GM18867 (cell line): ENCODE measurements at regions not wholly inside any gene's neighbourhood (a gene's known extent, or its start where the extent isn't known, plus 50 kb on each side); places are given as distances from the start of the nearest gene placed in this dataset.
"Not testable (repeated sequence)": the region's sequence is repeated elsewhere in the genome, so short reads cannot be mapped to it uniquely, and the experiment has no call there.

Experiments
- ATAC-seq: cut with Tn5 transposase; IDR thresholded peaks from one replicate; pipeline ENCODE4 v1.9.1; 2021; ENCODE audit warnings: mild to moderate bottlenecking, moderate library complexity; ENCODE audit not compliant: unreplicated experiment

DNA sequence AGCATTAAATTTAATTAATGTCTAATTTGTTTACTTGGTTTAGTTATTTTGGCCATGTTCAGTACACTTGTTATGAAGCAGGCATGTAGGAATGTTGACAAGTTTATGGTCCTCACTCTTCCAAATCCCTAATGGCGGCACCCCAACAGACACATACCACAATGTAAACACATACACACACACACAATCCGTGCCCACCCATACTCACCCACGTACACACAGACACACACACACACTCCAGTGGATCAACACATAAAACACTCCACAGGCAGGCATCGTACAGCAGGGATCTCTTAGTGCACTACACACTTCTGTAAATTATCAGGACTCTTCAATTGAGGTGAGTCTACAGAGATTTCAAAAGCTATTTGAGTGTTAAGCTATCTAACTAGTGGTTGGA lies 767.5 kb downstream of the FOXD4L6 start:
- ATAC-seq: not testable (repeated sequence)

DNA sequence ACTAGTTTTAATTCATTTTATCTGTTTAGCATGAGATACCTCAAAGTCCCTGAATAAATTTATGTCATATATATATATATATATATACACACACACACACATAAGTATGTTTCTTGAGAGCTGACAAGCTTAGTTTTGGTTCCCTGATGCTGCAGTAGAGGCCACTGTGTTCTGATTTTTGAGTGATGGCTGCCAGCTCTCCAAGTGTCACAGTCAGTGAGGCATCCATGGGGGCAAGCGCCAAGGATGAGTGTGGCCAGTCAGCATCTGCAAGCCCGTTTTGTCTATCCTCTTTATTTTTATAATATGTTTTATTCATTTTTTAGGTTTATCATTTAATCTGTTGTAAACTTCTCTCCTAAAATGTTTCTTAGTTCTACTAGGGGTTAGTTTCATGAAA lies 797.5 kb downstream of the FOXD4L6 start:
- not testable (repeated sequence) for ATAC-seq

DNA sequence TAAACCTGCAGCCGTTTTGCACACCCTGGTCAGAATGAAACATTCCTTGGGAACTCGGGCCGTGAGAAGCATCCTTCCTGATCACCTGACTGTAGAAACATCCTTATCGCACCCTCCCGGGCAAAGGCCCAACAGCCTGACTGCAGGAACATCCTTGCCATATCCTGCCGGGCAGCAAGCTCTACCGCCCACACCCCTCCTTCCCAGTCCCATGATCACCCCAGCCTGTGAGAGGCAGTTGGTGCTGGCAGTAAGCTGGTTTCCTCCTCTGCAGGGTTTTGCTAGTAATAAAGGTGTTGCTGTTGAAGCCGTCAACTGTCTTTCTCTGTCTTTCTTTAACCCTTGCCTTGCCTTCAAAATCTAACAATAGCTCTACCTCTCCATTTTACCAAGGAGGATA lies 799.6 kb downstream of the FOXD4L6 start:
- ATAC-seq: not testable (repeated sequence)

DNA sequence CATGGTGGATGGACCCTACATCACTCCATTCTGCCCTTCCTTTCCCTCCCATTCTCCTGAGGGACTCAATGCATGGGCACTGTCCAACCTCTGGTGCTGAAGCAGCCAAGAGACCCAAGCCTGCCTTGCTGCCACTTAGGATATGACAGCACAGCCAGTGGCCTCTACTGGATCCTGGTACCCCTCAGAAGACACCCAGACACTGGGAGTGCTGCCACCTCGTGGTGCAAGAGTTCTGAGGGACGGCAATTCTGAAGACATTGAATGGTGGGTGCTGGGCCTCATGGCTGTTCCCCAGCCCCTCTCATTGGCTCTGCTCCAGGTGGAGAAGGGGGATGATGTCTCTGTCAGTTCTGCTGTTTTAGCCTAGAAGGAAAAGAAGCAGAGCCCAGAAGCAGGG lies 802.3 kb downstream of the FOXD4L6 start:
- ATAC-seq: peak; percentile 57

DNA sequence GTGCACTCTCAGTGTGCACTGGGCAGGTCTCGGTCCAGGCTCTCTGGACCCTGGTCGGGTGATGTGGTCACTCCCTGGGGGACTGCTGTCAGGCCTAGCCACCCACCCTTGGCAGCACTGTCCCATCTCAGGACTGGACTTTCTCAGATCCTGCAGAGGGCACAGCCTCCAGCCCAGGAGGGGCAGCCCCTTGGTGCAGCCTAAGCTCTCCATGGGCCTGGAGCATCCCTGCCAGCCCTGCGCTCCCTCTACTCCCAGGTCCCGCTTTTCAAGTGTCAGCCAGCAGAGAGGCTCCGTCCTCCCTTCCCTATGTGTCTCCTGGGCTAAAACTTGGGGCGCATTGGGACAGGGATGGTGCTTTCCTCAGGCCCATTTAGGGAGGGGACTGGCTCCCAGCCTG lies 805.8 kb downstream of the FOXD4L6 start:
- ATAC-seq: not testable (repeated sequence)

DNA sequence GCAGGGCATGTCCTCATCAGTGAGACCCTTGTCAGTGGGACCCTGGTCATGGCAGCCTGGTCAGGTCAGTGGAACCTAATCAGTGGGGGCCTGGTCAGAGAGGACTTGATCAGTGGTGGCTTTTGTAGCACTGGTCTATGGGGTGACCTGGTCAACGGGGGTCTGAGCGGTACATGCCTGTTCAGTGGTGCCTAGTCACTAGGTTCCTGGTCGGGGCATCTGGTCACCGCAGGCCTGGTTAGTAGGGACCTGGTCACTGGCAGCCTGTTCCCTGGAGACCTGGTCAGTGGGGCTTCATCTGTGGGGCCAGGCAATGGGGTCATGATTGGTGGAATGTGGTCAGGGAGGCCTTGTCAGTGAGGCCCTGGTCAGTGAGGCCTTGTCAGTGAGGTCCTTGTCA lies 806.6 kb downstream of the FOXD4L6 start:
- not testable (repeated sequence) for ATAC-seq

DNA sequence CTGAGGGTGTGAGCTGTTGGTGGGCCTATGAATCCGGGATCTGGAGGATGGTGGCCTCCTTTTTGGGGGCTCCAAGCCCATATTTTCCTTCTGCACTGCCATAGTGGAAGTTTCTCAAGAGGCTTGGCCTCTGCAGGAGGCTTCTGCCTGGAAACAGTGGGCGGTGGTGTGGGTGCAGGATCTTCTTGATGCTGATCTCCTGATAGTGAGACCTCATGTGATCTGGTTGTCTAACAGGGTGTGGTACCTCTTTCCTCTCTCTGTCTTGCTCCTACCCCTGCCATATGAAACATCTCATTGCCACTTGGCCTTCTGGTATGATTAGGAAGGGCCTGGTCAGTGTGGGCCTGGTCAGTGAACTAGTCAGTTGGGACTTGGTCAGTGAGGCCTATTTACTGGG lies 807.3 kb downstream of the FOXD4L6 start:
- not testable (repeated sequence) for ATAC-seq

DNA sequence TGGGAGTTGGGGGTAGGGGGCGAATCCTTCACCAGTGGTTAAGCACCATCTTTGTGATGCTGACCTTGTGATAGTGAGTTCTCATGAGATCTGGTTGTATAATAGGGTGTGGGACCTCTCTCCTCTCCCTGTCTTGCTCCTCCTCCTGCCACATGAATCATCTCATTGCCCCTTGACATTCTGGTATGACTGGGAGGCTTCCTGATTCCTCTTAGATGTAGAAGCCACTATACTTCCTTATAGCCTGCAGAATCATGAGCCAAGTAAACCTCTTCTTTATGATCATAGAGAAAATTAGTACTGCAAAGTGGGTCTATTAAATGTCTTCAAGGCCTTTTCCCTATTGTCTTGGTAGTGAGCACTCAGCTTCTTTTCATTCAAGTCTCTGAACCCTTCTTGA lies 813.3 kb downstream of the FOXD4L6 start:
- not testable (repeated sequence) for ATAC-seq

DNA sequence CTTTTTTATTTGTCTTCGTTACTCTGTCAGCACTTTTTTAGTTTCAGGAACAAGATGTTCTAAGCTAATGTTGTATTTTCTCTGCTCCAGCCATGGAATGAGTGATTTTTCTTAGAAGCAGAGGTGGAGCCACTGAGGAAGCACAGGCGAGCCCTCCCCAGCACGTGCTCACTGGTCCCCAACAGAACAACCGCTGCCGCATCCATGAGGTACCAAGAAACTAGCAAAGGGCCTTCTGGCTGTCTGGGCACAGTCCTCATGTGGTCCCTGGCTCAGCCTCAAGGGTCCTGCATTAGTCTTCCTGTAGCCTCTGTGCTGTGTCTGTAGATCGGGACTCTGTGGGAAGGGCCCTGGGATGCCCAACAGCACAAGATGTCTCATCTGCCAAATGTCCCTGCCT lies 838.5 kb downstream of the FOXD4L6 start:
- ATAC-seq: not testable (repeated sequence)
